ENCODE measurements at regions not wholly inside any gene's neighbourhood (a gene's known extent, or its start where the extent isn't known, plus 50 kb on each side); places are given as distances from the start of the nearest gene placed in this dataset.

- H3K36me3 Mint-ChIP-seq (ENCODE audit: low read depth) = no peaks in the 10 kb centered on the region; the same call in 2 of the 3 replicates
- H3K4me1 ChIP-seq (ENCODE audit: insufficient read depth) = no peaks in the 10 kb centered on the region
- H3K4me3 Mint-ChIP-seq = no peak overlapping the region
- no peak overlapping the region for H2AFZ ChIP-seq
- peaks cover 2% of the 10 kb centered on the region for H3K27me3 Mint-ChIP-seq (ENCODE audit: insufficient read depth, low read depth, poor library complexity)
- no peak overlapping the region for H3K4me2 ChIP-seq
- no peak for DNase-seq (ENCODE audit: low spot score)
- peaks cover 7% of the 10 kb centered on the region for H3K9me3 Mint-ChIP-seq
- H3K4me3 ChIP-seq = no peak overlapping the region
- no peaks in the 10 kb centered on the region for H3K9me2 ChIP-seq (ENCODE audit: insufficient read depth)
- no peak for ATAC-seq
- H3K27ac Mint-ChIP-seq = no peak overlapping the region
- no peaks in the 10 kb centered on the region for H3K36me3 ChIP-seq (ENCODE audit: insufficient read depth)
- no peaks in the 10 kb centered on the region for H3K79me2 ChIP-seq (replicated peaks; ENCODE audit: insufficient read depth)
- H3K4me1 Mint-ChIP-seq = no peaks in the 10 kb centered on the region
- no peak for TF ChIP-seq CREB1 (CRISPR knock-in tag; IDR thresholded peaks at IDR 0.05; ENCODE audit: low read depth)
- no peak for TF ChIP-seq ZNF331 (CRISPR knock-in tag; IDR thresholded peaks at IDR 0.05; ENCODE audit: low read depth)
- H4K20me1 ChIP-seq (replicated peaks; ENCODE audit: insufficient read depth) = no peaks in the 10 kb centered on the region
- no peak overlapping the region for H3K27ac ChIP-seq (ENCODE audit: low read depth)
- H3K27me3 ChIP-seq (ENCODE audit: insufficient read depth) = no peaks in the 10 kb centered on the region
- no peaks in the 10 kb centered on the region for H3F3A ChIP-seq (replicated peaks; ENCODE audit: low read depth)
Measured at GRCh38 chr6:84536885-84537638, 227.3 kb downstream of the TBX18 start.

- no peak overlapping the region for H3K4me2 ChIP-seq
- ATAC-seq = no peak
- no peaks in the 10 kb centered on the region for H3K79me2 ChIP-seq (replicated peaks; ENCODE audit: insufficient read depth)
- no peak overlapping the region for H3K4me3 ChIP-seq
- H3K27me3 Mint-ChIP-seq (ENCODE audit: insufficient read depth, low read depth, poor library complexity) = no peaks in the 10 kb centered on the region
- H3K4me1 ChIP-seq (ENCODE audit: insufficient read depth) = no peaks in the 10 kb centered on the region
- H3K36me3 ChIP-seq (ENCODE audit: insufficient read depth) = no peaks in the 10 kb centered on the region
- H3K9me2 ChIP-seq (ENCODE audit: insufficient read depth) = no peaks in the 10 kb centered on the region
- no peak overlapping the region for H3K27ac ChIP-seq (ENCODE audit: low read depth)
- DNase-seq (ENCODE audit: low spot score) = no peak
- no peaks in the 10 kb centered on the region for H4K20me1 ChIP-seq (replicated peaks; ENCODE audit: insufficient read depth)
- no peak overlapping the region for H3K4me3 Mint-ChIP-seq
- H3K27ac Mint-ChIP-seq = no peak overlapping the region
- H3F3A ChIP-seq (replicated peaks; ENCODE audit: low read depth) = no peaks in the 10 kb centered on the region
- H3K27me3 ChIP-seq (ENCODE audit: insufficient read depth) = no peaks in the 10 kb centered on the region
- no peaks in the 10 kb centered on the region for H3K4me1 Mint-ChIP-seq
- no peaks in the 10 kb centered on the region for H3K9me3 Mint-ChIP-seq
- no peak overlapping the region for H2AFZ ChIP-seq
- H3K36me3 Mint-ChIP-seq (ENCODE audit: low read depth) = no peaks in the 10 kb centered on the region
- no peak for TF ChIP-seq NANOG (IDR thresholded peaks at IDR 0.05; ENCODE audit: borderline replicate concordance)
- TF ChIP-seq EZH2 (IDR thresholded peaks at IDR 0.05; ENCODE audit: low read depth, unreplicated experiment) = no peak
- TF ChIP-seq ETS1 (IDR thresholded peaks at IDR 0.05) = no peak
- no peak for TF ChIP-seq CREB1 (CRISPR knock-in tag; IDR thresholded peaks at IDR 0.05; ENCODE audit: low read depth)
- TF ChIP-seq, protein P1, sequence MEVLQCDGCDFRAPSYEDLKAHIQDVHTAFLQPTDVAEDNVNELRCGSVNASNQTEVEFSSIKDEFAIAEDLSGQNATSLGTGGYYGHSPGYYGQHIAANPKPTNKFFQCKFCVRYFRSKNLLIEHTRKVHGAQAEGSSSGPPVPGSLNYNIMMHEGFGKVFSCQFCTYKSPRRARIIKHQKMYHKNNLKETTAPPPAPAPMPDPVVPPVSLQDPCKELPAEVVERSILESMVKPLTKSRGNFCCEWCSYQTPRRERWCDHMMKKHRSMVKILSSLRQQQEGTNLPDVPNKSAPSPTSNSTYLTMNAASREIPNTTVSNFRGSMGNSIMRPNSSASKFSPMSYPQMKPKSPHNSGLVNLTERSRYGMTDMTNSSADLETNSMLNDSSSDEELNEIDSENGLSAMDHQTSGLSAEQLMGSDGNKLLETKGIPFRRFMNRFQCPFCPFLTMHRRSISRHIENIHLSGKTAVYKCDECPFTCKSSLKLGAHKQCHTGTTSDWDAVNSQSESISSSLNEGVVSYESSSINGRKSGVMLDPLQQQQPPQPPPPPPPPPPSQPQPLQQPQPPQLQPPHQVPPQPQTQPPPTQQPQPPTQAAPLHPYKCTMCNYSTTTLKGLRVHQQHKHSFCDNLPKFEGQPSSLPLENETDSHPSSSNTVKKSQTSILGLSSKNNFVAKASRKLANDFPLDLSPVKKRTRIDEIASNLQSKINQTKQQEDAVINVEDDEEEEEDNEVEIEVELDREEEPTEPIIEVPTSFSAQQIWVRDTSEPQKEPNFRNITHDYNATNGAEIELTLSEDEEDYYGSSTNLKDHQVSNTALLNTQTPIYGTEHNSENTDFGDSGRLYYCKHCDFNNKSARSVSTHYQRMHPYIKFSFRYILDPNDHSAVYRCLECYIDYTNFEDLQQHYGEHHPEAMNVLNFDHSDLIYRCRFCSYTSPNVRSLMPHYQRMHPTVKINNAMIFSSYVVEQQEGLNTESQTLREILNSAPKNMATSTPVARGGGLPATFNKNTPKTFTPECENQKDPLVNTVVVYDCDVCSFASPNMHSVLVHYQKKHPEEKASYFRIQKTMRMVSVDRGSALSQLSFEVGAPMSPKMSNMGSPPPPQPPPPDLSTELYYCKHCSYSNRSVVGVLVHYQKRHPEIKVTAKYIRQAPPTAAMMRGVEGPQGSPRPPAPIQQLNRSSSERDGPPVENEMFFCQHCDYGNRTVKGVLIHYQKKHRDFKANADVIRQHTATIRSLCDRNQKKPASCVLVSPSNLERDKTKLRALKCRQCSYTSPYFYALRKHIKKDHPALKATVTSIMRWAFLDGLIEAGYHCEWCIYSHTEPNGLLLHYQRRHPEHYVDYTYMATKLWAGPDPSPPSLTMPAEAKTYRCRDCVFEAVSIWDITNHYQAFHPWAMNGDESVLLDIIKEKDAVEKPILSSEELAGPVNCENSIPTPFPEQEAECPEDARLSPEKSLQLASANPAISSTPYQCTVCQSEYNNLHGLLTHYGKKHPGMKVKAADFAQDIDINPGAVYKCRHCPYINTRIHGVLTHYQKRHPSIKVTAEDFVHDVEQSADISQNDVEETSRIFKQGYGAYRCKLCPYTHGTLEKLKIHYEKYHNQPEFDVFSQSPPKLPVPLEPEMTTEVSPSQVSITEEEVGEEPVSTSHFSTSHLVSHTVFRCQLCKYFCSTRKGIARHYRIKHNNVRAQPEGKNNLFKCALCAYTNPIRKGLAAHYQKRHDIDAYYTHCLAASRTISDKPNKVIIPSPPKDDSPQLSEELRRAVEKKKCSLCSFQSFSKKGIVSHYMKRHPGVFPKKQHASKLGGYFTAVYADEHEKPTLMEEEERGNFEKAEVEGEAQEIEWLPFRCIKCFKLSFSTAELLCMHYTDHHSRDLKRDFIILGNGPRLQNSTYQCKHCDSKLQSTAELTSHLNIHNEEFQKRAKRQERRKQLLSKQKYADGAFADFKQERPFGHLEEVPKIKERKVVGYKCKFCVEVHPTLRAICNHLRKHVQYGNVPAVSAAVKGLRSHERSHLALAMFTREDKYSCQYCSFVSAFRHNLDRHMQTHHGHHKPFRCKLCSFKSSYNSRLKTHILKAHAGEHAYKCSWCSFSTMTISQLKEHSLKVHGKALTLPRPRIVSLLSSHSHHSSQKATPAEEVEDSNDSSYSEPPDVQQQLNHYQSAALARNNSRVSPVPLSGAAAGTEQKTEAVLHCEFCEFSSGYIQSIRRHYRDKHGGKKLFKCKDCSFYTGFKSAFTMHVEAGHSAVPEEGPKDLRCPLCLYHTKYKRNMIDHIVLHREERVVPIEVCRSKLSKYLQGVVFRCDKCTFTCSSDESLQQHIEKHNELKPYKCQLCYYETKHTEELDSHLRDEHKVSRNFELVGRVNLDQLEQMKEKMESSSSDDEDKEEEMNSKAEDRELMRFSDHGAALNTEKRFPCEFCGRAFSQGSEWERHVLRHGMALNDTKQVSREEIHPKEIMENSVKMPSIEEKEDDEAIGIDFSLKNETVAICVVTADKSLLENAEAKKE (CRISPR knock-in tag; IDR thresholded peaks at IDR 0.05) = no peak
- TF ChIP-seq CTCF (conservative IDR thresholded peaks at IDR 0.05; ENCODE audit: low read depth in 2 of 2) = no peak
- TF ChIP-seq POLR2AphosphoS5 (IDR thresholded peaks at IDR 0.05; ENCODE audit: low read depth) = no peak
- TF ChIP-seq ZNF331 (CRISPR knock-in tag; IDR thresholded peaks at IDR 0.05; ENCODE audit: low read depth) = no peak
- TF ChIP-seq EZH2phosphoT487 (IDR thresholded peaks at IDR 0.05; ENCODE audit: unreplicated experiment) = no peak
Measured at GRCh38 chr6:84528201-84528600, 236.2 kb downstream of the TBX18 start.
